G401.6 (cell line): ENCODE measurements at regions not wholly inside any gene's neighbourhood (a gene's known extent, or its start where the extent isn't known, plus 50 kb on each side); places are given as distances from the start of the nearest gene placed in this dataset.

ENCODE experiments used
- FAIRE-seq: peaks from 2 replicates; lab custom pipeline; 2012; peaks lifted over from hg19 to GRCh38; lab: Jason Lieb, UNC

DNA sequence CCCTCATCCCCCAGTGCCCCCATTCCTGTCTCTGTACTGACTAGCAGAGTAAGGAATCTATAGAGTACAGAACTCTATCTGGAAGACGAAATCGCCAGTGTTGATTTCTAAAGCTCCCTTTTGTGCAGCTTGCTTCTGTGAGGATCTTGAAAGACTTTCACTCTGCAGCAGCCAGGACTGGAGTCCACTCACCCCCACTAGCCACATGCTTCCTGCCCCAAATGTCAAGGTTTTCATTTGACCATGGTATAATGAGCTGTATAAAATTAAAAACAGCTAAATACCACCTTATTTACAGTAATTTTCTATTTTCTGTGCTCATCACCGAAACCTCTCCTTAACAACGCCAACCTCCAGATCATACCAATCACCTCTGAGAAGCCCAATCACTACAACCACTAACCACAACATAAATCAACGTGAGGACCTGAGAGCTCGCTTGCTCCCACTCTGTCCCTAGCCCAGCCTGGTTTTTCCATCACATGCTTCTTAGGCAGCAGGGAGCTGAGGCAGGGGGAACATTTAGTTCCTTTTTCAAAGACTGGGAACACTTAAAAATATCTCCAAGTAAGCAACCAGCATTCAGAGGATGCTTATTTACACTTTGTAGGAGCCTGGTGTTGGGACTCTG, 56.1 kb upstream of the IRF2BP2 start:
- no peak for FAIRE-seq

DNA sequence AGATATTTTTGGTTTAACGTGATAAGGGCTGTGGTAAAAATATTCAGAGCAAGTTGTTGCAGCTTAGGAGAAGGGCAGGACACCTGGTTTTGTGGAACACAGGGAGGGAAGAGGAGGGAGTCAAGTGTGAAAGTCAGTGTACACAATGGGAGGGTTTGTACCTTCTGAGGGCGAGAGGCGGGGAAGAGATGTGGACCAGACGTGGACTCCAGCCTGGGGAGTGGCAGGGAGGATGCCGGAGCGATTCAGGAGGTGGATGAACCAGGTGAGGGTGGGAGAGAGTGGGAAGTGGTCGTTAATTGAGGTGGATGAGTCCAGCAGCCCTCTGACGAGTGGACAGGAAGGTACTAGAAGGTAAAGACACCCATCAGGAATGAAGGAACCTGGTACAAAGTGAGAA, 52.2 kb upstream of the IRF2BP2 start:
- FAIRE-seq: no peak

DNA sequence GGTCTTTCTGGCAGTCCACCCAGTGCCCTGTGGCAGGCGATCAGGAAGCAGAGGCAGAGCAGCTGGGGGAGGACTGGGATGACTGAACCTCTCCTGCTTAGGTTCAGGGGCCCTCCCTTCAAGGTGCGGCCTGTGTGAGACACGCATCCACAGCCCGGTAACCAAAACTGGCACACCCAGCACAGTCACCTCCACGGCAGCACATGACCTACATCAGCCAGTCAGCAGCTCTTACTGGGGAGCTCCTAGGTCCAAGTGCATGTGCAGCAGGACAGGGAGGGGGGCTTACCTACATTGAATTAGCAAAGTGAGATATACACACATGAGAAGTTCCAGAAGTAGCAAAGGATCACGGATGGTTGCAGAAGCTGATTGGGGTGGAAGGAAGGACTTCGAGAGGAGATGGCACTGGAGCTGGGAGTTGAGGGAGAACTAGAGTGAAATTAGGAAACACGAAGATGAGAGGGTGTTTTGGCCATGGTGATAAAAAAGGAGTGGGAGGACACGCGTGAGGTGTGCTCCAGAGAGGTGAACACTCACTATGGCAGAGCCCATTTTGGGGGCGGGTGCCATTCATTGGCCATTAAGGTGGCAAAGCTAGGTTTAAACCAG, 51.4 kb upstream of the IRF2BP2 start:
- no peak for FAIRE-seq

DNA sequence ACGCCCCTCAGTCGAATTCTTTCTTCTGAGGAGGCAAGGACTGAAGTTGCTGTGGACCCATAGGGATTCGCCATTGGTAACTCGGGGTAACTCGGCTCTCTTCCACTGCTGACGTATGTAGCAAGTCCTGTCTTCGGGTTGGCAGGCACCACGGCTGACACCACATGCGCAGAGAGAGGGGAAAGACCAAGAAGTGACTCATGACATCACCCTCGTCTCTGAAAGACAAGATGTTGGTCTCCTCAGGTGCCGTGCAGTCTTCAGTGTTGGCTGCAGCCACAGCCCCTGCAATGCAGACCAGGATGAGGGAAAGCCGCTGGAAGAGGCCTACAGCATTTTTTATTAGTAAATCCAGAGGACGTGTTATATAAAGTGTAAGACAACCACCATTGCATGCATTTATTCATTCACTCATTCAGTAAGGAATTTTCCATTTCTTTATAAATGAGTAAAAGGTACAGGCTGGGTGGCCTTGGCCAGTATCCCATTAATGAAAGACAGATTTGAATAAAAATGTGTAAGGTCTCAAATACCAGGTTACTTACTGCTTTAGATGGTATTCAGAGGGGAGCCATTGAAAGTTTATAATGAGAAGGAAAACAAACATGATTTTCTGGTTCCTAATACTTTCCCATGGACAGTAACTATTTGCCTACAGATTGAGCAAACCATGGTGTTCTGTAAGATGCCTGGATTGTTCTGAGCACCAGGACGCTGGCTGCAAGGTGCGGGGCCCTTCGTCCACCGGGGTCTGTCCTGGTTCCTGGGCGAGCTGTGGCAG, 50.7 kb upstream of the IRF2BP2 start:
- FAIRE-seq: no peak
